ENCODE measurements at regions not wholly inside any gene's neighbourhood (a gene's known extent, or its start where the extent isn't known, plus 50 kb on each side); places are given as distances from the start of the nearest gene placed in this dataset.

GRCh38 chr5:158045696-158046095 lies 186.8 kb upstream of the CLINT1 start:
- no peak overlapping the region for H3K4me2 ChIP-seq (ENCODE audit: low read depth, low read length)
- BruUV-seq (replicated peaks), result no TSS peak
- H4K20me1 ChIP-seq (ENCODE audit: insufficient read depth, low read length), result no peaks in the 10 kb centered on the region
- H3K27ac ChIP-seq (ENCODE audit: extremely low read length, insufficient read depth, low read length), result no peak overlapping the region
- no peak overlapping the region for H3K4me3 ChIP-seq (replicated peaks in 1 of 3; ENCODE audit: insufficient read depth in 1 of 3, low read depth in 2 of 3, low read length in 3 of 3)
- DNase-seq (ENCODE audit: low spot score) (no peak), FAIRE-seq (no peak), ATAC-seq (no peak)
- CTCF ChIA-PET (ENCODE audit: low intra/inter-chr PET ratio, low total read pairs), result no interaction called here
- POLR2A ChIA-PET, result no interaction called here
- H3K4me1 ChIP-seq (ENCODE audit: insufficient read depth, low read length), result no peaks in the 10 kb centered on the region
- TF ChIP-seq THYN1 (CRISPR knock-in tag; IDR thresholded peaks at IDR 0.05; ENCODE audit: borderline replicate concordance, low read depth), result no peak
- no peak for TF ChIP-seq ZNF17 (CRISPR knock-in tag; IDR thresholded peaks at IDR 0.05)
- TF ChIP-seq HNRNPUL1 (IDR thresholded peaks at IDR 0.05; ENCODE audit: low read depth, low read length), result no peak
- TF ChIP-seq U2AF1 (optimal IDR thresholded peaks at IDR 0.05; ENCODE audit: low read depth, low read length), result no peak
- TF ChIP-seq ZNF510 (CRISPR knock-in tag; IDR thresholded peaks at IDR 0.05; ENCODE audit: low read depth), result no peak
- TF ChIP-seq DR1 (CRISPR knock-in tag; IDR thresholded peaks at IDR 0.05), result no peak
- TF ChIP-seq POLR2AphosphoS5 (IDR thresholded peaks at IDR 0.05; ENCODE audit: low read depth, low read length), result no peak
- TF ChIP-seq THAP8 (CRISPR knock-in tag; IDR thresholded peaks at IDR 0.05; ENCODE audit: borderline replicate concordance), result no peak
- no peak for TF ChIP-seq ZBTB34 (CRISPR knock-in tag; IDR thresholded peaks at IDR 0.05)
- H3K79me2 ChIP-seq (ENCODE audit: insufficient read depth, low read length), result no peaks in the 10 kb centered on the region
- WGBS (ENCODE audit: low lambda C conversion rate), result 0% methylated on average over 1 of the region's 1 CpG
- no peaks in the 10 kb centered on the region for H3K27me3 ChIP-seq (ENCODE audit: control insufficient read depth in 1 of 2, insufficient read depth in 2 of 2, low read length in 2 of 2)
- no peak overlapping the region for H3K9ac ChIP-seq (ENCODE audit: insufficient read depth, low read depth, low read length)
- no peak overlapping the region for H2AFZ ChIP-seq (ENCODE audit: low read length)
- H3K9me3 ChIP-seq (ENCODE audit: low read length), result no peaks in the 10 kb centered on the region
- H3K36me3 ChIP-seq (replicated peaks in 1 of 2; ENCODE audit: control insufficient read depth in 1 of 2, insufficient read depth in 2 of 2, low read length in 2 of 2), result no peaks in the 10 kb centered on the region
- intact Hi-C loops (cut with micrococcal nuclease; ENCODE audit: unreplicated experiment) (no loop called here), in situ Hi-C loops (cut with HindIII; ENCODE audit: extremely low pct_ligation_motif_present, low pct_unique_long_range_greater_than_20kb) (no loop called here)
